ENCODE measurements at regions not wholly inside any gene's neighbourhood (a gene's known extent, or its start where the extent isn't known, plus 50 kb on each side); places are given as distances from the start of the nearest gene placed in this dataset.

DNA sequence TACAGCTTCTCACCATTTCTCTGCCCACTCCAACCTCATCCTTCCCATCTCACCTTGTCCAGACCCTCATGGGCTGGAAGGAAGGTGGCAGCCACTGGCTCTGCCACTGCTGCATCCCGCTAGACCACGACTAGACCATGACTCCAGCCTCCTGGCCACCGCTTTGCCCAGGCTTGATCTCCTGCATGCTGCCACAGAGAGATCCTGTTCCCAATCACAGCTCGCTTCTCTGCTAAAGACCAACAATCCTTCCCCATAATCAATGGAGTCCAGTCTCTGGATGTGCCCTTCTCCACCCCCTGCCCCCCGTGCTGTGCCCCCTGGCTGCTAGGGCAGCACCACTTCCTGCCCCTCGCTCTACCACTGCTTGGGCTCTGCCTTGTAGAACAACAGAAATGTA, 64.9 kb upstream of the DMRTB1 start:
- TF ChIP-seq, protein P1, sequence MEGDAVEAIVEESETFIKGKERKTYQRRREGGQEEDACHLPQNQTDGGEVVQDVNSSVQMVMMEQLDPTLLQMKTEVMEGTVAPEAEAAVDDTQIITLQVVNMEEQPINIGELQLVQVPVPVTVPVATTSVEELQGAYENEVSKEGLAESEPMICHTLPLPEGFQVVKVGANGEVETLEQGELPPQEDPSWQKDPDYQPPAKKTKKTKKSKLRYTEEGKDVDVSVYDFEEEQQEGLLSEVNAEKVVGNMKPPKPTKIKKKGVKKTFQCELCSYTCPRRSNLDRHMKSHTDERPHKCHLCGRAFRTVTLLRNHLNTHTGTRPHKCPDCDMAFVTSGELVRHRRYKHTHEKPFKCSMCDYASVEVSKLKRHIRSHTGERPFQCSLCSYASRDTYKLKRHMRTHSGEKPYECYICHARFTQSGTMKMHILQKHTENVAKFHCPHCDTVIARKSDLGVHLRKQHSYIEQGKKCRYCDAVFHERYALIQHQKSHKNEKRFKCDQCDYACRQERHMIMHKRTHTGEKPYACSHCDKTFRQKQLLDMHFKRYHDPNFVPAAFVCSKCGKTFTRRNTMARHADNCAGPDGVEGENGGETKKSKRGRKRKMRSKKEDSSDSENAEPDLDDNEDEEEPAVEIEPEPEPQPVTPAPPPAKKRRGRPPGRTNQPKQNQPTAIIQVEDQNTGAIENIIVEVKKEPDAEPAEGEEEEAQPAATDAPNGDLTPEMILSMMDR (IDR thresholded peaks at IDR 0.05; ENCODE audit: low read length), result no peak
- TF ChIP-seq EZH2 (IDR thresholded peaks at IDR 0.05; ENCODE audit: borderline replicate concordance, low read length), result no peak
- Histone ChIP-seq H3K4me2 (ENCODE audit: low read length) (no peak overlapping the region), H3K79me2 (ENCODE audit: insufficient read depth, low read length) (no peaks in the 10 kb centered on the region), H3K36me3 (ENCODE audit: insufficient read depth, low read length) (no peaks in the 10 kb centered on the region), H4K20me1 (ENCODE audit: insufficient read depth, low read length) (no peaks in the 10 kb centered on the region), H3K27ac (ENCODE audit: low read depth, low read length, poor library complexity, severe bottlenecking) (no peak overlapping the region), H3K27me3 (ENCODE audit: insufficient read depth, low read length) (peaks cover 7% of the 10 kb centered on the region; the same call in 1 of the 2 replicates), H3K4me3 (ENCODE audit: low read depth, low read length, poor library complexity, severe bottlenecking) (no peak overlapping the region), H2AFZ (ENCODE audit: low read length) (no peak overlapping the region), H3K9me3 (ENCODE audit: low read length) (no peaks in the 10 kb centered on the region), H3K4me1 (ENCODE audit: insufficient read depth, low read length, severe bottlenecking) (no peaks in the 10 kb centered on the region), H3K9me2 (ENCODE audit: low read depth, low read length) (no peaks in the 10 kb centered on the region), H3F3A (ENCODE audit: insufficient read depth, low read length) (no peaks in the 10 kb centered on the region), H3K9ac (ENCODE audit: low read length) (no peak overlapping the region)

DNA sequence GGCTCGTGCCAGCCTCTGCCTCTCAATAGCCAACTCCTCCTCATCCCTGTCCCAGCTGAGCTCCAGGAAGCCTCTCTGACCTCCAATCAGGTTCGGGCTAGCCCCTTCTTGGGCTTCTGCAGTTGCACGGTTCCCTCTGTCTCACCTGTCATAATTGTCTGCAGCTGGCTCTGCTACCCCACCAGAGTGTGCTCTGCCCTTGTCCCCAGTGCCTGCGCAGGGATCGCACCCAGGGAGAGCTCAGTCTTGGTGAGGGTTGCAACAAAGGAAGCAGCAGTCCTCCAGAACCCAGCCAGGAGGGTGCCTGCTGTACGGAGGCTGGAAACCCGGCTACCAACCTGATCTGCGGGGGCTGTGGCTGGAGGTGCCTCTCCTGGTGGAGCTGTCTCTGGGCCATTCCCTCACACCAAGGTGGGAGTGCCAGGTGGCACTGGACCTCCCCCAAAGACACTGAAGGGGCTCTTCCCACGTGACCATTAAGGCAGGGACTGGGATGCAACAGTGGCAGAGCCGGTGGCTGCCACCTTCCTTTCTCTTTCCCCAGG, 63.5 kb upstream of the DMRTB1 start:
- H3K27ac ChIP-seq (ENCODE audit: low read depth, low read length, poor library complexity, severe bottlenecking), result no peak overlapping the region
- no peak overlapping the region for H3K4me3 ChIP-seq (ENCODE audit: low read depth, low read length, poor library complexity, severe bottlenecking)
- TF ChIP-seq EZH2 (IDR thresholded peaks at IDR 0.05; ENCODE audit: borderline replicate concordance, low read length), result no peak
- TF ChIP-seq, protein P1 (IDR thresholded peaks at IDR 0.05; ENCODE audit: low read length), result no peak

DNA sequence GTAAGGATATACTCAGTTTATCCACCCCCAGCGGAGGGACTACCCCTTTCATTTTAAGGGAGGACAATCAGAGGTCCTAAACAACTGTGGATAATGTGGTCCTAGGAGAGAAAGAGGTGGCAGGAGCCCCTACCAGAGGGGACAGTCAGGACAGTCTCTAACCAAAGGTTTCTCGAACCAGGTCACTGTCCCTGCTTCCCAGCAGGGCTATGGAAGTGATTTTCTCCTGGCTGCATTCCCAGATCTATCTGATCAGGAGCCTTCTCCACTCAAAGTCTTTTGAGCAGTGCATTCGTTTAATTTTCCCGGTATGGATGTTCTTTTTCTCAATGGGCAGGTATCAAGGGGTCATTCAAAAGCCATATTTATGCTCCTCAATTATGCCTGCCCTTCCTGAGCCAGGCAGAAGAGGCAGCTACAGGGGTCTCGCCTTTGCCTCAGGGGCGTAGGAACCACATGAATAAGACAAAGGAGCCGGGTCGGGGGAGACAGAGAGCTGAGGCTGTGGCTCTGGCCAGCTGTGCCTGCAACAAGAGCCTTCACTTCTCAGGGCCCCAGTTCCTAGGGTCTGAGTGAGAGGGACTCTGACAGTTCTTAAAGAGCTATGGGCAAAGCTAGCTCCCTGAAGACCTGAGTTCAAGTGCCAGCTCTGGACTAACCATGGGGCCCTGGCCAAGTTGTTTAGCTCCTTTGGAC, 62.5 kb upstream of the DMRTB1 start:
- H3K27ac ChIP-seq (ENCODE audit: low read depth, low read length, poor library complexity, severe bottlenecking), result no peak overlapping the region
- TF ChIP-seq, protein P1 (IDR thresholded peaks at IDR 0.05; ENCODE audit: low read length), result no peak
- TF ChIP-seq EZH2 (IDR thresholded peaks at IDR 0.05; ENCODE audit: borderline replicate concordance, low read length), result no peak
- no peaks in the 10 kb centered on the region for H3K36me3 ChIP-seq (ENCODE audit: insufficient read depth, low read length)
- no peak overlapping the region for H3K4me3 ChIP-seq (ENCODE audit: low read depth, low read length, poor library complexity, severe bottlenecking)
- H3K9ac ChIP-seq (ENCODE audit: low read length), result no peak overlapping the region
- H3K27me3 ChIP-seq (ENCODE audit: insufficient read depth, low read length), result peaks cover 9% of the 10 kb centered on the region
- no peaks in the 10 kb centered on the region for H4K20me1 ChIP-seq (ENCODE audit: insufficient read depth, low read length)
- no peak overlapping the region for H2AFZ ChIP-seq (ENCODE audit: low read length)
- no peaks in the 10 kb centered on the region for H3K79me2 ChIP-seq (ENCODE audit: insufficient read depth, low read length)
- no peaks in the 10 kb centered on the region for H3K4me1 ChIP-seq (ENCODE audit: insufficient read depth, low read length, severe bottlenecking)
- H3F3A ChIP-seq (ENCODE audit: insufficient read depth, low read length), result no peaks in the 10 kb centered on the region
- H3K9me3 ChIP-seq (ENCODE audit: low read length), result no peaks in the 10 kb centered on the region
- H3K4me2 ChIP-seq (ENCODE audit: low read length), result no peak overlapping the region
- H3K9me2 ChIP-seq (ENCODE audit: low read depth, low read length), result no peaks in the 10 kb centered on the region

More for the DNA sequence above, 63.5 kb upstream of the DMRTB1 start:
- Histone ChIP-seq H3K9ac (ENCODE audit: low read length) (no peak overlapping the region), H3K79me2 (ENCODE audit: insufficient read depth, low read length) (no peaks in the 10 kb centered on the region), H3K27me3 (ENCODE audit: insufficient read depth, low read length) (peaks cover 7% of the 10 kb centered on the region; the same call in 1 of the 2 replicates), H3K9me2 (ENCODE audit: low read depth, low read length) (no peaks in the 10 kb centered on the region), H3K9me3 (ENCODE audit: low read length) (no peaks in the 10 kb centered on the region), H3F3A (ENCODE audit: insufficient read depth, low read length) (no peaks in the 10 kb centered on the region), H3K4me1 (ENCODE audit: insufficient read depth, low read length, severe bottlenecking) (no peaks in the 10 kb centered on the region), H2AFZ (ENCODE audit: low read length) (no peak overlapping the region), H4K20me1 (ENCODE audit: insufficient read depth, low read length) (no peaks in the 10 kb centered on the region), H3K36me3 (ENCODE audit: insufficient read depth, low read length) (no peaks in the 10 kb centered on the region), H3K4me2 (ENCODE audit: low read length) (no peak overlapping the region)

Measured in OCI-LY1 (cell line).